RCC 7860 (cell line): ENCODE measurements at regions not wholly inside any gene's neighbourhood (a gene's known extent, or its start where the extent isn't known, plus 50 kb on each side); places are given as distances from the start of the nearest gene placed in this dataset.
A peak's percentile ranks its signal among the peaks of the same experiment; 100 is the strongest.

Source experiments
- DNase-seq: peaks from one replicate; pipeline ENCODE4 v3.0.0-alpha.2; 2015; ENCODE audit warnings: low spot score
- FAIRE-seq: peaks from 2 replicates; lab custom pipeline; 2012; peaks lifted over from hg19 to GRCh38; lab: Jason Lieb, UNC

DNA sequence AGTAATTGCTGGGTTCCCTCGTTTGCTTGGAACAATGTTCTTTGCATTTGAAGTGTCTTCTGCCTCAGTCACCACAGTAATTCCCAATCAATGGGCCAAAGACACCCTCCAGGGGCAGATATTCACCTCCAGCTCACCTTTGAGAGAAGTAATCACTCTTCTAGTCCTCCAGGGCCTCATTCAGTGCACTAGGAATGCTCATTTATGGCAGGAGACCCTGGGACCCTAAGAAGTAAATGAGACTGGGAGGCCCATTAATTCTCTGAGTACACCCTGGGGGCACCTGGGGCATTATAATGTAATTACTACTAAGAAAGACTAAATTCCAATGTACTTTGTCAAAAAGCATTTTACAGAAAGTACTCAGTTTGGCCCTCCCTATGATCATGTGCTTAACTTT is 158.2 kb upstream of the XYLT1 start:
- FAIRE-seq (no peak), DNase-seq (no peak)

DNA sequence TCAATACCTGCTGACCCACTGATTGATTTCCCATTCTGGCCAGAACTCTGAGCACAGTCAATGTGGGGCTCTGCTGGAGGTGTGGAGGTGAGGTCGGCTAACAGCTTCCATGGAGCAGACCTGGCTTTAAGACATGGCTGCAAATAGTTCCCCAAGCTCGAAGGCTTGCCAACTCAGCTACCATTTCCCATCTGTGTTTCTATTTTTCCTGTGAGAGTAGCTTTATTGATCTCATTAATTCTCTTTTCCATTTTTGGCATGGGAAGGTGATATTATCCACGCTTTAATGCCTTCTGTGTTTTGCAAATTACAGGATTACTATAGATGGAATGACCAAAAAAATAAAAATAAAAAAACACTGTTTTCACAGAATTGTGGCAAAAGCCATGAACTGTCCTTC is 151.6 kb upstream of the XYLT1 start:
- no peak for FAIRE-seq
- DNase-seq = no peak

DNA sequence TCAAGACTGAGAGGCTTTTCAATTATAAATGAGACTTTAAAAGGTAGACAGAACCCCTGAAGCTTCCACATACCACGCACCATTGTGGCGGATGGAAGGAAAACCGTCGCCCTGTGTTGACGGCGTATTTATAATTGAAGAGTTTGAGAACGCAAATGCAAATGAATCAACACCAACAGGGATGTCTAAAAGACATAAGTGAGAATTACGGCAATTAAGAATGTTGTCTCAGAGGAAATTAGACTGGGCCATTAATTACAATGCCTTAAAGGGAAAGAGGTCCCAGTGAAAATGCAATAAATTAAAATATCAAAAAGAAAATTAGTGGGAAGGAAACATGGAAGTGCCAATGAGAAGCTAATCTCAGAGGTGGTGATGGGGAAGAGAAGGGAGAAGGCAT is 148.5 kb upstream of the XYLT1 start:
- DNase-seq (no peak), FAIRE-seq (no peak)

DNA sequence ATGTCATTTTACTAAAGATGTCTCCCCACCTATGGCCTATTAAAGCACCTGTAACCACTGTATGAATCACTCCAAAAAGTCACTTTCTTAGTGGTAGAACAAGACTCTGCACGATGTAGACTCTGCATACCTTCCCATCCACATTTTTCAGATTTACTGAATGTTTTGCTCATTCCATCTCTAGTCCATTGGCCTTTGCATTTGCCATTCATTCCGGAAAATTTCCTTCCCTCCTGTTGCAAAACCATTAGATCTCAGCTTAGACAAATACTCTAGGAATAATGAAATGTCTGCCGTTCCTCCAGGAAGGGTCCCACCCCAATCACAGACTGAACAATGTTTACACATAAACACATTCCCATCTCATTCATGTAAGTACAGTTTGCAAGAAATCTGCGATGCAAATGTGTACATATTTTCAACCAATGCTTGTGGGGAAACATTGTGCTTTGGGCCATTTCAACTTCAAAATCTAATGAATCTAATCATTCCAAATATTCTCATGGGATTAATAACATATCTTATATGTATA is 146.3 kb upstream of the XYLT1 start:
- DNase-seq (no peak), FAIRE-seq (no peak)

DNA sequence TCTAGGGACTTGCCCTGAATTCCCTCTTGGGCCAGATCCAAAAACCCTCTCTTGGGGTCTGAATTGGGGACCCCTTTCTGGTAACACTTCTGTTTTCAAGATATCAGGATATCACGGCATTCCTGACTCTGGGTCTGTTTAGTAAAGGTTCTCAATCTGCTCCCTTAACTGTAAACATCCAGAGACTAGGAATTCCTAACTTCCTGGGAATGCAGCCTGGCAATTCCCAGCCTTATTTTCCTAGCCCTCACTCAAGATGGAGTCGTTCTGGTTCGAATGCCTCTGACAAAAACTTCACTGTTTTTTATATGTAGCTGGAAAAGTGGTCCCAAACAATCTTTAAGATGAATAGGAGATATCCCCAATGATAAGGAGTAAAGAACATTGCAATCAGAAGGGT is 141.6 kb upstream of the XYLT1 start:
- no peak for FAIRE-seq

DNA sequence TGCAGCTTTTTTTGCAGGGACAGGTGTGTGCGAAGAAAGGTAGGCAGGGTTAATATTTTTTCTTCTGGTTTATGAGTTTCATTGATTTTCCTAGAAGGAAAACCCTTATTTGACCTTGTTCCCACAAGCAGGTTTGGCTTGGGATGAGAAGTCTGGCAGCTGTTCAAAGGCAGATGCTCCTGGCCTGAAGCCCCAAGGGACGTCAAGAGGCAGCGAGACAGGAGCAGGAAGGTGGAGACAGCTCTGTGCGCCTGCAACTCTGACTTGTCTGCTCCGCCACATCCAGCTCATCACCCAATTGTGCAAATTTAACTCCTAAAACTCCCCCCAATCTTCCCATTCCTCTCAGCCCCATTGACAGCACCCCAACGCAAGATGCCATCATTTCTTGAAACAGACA is 136.8 kb upstream of the XYLT1 start:
- FAIRE-seq = no peak
- no peak for DNase-seq

More for the DNA sequence above, 141.6 kb upstream of the XYLT1 start:
- no peak for DNase-seq

DNA sequence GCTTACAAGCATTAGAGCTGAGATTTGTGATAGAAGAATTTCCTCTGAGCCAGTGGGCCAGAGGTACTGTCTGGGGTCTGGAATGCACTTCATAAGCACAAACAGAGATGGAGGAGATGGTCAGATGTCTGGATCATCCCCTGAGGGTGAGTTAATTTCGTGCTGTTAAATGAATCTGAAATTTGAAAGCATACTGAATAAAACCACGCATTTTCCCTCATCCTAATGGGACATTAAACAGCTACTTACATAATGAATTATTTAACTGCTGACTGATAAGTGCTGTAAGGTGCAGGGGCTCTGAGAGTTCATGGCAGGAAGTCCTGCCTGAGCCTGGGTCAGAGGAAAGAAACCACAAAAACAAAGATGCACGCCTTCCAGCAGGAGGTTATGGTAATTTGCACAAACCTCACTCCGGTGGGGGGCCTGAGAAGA is 136.3 kb upstream of the XYLT1 start:
- no peak for DNase-seq

DNA sequence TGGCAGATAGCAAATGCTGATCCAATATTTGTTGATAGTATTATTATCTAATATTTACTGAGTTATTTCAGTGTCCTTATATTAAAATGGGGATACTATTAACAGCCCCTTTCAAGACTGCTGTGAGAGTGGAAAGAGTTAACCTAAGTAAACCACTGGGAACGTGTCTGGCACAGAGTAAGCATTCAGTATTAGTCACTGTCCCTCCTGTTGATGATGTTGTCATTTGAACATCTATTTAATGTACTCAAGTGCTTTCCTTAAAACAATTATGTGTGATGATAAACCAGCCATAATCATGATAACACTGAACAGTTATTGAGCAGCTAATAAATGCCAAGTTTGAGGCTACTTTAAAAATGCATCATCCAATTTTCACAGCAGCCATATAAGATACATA is 135.7 kb upstream of the XYLT1 start:
- no peak for DNase-seq
- FAIRE-seq = no peak

More for the DNA sequence above, 136.3 kb upstream of the XYLT1 start:
- no peak for FAIRE-seq

DNA sequence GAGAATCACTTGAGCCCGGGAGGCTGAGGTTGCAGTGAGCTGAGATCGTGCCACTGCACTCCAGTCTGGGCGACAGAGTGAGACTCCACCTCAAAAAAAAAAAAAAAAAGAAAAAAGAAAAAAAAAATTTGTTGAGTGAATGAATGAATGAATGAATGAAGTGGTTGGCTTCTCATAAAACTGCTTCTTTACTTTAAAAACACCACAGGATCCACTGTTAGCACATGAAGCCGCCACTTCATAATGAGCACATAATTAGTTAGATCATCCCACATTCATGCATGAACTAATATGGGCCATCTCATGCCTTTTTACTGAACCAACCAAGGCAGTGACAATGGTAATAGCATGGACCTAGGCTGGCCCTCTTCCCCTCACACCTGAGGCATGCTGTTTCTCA is 135.0 kb upstream of the XYLT1 start:
- DNase-seq = no peak
- no peak for FAIRE-seq

DNA sequence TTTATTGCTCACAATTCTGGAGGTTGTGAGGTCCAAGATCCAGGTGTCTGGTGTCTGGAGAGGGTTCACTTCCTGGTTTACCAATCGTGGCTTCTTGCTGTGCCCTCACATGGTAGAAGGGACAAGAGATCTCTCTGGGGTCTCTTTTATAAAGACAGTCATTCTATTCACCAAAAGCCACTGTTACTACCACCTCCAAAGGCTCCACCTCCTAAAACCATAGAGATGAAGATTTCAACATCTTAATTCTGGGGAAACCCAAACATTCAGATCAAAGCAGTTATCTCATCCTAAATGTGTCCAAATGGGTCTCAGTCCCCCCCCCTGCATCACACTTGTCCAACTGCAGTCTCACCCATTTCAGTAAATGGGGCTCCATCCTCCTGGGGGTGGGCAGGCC is 132.9 kb upstream of the XYLT1 start:
- no peak for DNase-seq

DNA sequence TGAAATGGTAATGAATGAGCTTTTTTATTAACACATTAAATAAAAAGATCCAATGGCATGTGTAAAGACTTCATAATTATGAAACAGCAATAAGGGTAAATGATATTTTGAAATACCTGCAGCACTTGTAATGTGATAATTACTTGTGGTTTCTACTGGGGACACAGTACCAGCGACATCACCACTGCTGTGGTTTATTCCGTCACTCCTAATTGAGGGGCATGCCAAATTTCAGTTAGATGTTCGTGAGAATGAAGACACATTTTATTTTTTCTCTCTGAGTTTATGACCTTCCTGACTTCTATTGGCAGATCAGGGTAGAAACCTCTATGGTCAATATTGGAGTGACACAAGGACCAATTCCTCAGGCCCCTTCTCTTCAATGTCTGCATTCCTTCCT is 131.9 kb upstream of the XYLT1 start:
- FAIRE-seq = no peak
- no peak for DNase-seq

More for the DNA sequence above, 132.9 kb upstream of the XYLT1 start:
- no peak for FAIRE-seq

DNA sequence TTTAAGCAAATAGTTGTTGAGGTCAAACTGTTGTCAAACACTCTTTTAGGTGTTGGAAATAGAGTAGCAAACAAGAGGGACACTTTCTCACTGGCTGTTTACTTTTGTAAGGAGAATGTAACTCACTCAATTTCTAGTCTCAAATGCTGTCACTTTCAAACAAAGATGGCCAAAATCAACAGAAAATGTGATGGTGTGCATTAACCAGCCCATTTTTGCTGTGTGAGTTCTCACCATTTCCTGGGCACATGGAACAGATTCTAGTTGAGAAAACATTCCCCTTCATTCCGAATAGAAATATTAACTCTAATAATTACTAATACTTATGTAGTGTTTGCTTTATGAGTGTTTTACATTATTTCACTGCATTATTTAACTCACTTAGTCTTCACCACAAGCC is 128.2 kb upstream of the XYLT1 start:
- DNase-seq (no peak), FAIRE-seq (no peak)

DNA sequence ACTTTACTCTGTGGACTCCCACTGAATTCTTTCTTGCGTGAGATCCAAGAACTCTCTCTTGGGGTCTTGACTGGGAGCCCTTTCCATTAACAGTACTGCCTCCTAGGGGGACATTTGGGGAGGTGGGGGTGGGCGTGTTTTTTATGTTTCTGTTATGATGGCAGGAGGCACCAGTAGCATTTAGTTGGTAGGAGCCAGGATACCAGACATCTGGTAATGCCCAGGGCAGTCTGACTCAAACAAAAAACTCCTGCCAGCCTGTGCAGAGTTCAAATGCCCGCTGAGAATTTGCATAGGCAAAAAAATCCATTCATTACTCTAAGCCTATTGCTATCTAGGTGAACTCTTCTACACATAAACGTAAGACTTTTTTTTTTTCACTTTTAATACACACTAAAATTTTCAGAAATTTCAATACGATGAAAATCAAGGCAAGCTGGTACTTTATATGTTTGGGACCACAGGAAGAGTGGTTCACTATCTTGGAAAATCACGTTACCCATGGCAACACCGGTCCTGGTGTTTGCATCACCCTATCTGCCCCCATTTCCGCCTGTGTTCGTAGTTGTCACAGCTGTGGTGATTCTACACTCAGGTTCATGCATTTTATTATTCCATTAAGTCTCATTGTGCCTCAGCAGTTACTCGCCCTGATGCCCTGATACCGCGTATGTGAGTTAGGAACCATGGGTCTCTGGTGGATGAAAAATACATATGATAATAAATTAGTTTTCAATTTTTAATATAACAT is 121.1 kb upstream of the XYLT1 start:
- no peak for FAIRE-seq

DNA sequence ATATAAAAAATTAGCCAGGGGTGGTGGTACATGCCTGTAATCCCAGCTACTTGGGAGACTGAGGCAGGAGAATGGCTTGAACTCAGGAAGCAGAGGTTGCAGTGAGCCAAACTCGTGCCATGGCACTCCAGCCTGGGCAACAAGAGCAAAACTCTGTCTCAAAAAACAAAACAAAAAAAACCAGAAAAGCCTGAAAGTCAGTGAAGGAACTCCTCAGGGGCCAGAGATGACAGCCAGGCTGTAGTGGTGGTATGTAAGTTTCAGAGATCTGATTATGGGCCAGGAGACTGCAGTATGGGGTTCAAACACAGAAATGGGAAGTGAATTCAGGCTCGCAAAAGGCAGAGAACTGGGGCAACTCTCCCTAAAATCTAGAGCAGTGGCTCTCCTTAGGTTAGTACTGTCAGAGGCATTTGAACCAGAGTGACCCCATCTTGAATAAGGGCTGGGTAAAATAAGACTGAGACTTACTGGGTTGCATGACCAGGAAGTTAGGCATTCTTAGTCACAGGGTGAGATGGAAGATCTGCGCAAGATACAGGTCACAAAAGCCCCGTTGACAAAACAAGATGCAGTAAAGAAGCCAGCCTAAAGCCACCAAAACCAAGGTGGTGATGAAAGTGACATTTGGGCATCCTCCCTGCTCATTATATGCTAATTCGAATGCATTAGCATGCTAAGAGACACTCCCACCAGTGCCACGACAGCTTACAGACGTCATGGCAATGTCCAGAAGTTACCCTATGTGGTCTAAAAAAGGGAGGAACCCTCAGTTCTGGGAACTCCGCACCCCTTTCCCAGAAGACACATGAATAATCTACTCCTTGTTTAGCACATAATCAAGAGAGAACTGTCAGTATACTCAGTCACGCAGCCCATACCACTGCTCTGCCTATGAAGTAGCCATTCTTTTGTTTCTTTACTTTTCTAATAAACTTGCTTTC is 120.2 kb upstream of the XYLT1 start:
- FAIRE-seq (no peak), DNase-seq (no peak)

More for the DNA sequence above, 121.1 kb upstream of the XYLT1 start:
- no peak for DNase-seq

DNA sequence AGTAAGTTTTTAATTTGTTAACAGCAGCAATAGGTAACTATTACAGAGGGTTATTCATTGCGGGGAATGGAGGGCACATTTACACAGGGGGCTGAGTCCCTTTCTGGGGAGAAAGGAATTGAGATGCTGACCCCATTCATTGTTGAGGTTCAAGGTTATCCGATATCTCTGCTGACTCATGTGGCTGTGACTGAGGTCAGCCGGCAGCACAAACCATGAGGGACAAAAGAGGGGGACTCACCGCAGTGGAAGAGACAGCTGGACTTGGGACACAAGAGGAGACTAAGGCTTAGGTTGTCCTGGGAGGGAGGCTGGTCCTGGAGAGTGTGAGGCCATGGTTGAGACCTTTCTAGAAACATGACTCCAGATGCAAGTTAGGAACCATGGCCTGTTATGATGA is 119.1 kb upstream of the XYLT1 start:
- DNase-seq (no peak), FAIRE-seq (no peak)

DNA sequence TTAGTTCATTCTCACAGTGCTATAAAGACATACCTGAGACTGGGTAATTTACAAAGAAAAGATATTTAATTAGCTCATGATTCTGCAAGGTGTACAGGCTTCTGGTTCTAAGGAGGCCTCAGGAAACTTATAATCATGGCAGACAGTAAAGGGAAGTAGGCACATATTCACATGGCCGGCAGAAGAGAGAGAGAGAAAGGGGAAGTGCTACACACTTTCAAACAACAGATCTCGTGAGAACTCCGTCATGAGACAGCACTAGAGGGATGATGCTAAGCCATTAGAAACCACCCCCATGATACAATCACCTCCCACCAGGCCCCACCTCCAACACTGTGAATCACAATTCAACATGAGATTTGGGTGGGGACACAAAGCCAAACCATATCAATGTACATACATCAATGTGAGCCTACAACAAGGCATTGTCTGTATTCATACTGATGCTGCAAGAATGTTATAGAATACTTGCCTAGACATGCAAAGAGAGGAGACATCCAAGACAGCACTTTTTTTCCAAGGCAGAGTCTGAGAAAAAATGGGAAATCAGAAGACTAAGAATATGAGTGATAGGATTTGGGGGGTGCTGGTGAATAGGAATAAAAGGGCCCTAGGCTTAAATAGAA is 114.8 kb upstream of the XYLT1 start:
- DNase-seq = no peak
- no peak for FAIRE-seq

DNA sequence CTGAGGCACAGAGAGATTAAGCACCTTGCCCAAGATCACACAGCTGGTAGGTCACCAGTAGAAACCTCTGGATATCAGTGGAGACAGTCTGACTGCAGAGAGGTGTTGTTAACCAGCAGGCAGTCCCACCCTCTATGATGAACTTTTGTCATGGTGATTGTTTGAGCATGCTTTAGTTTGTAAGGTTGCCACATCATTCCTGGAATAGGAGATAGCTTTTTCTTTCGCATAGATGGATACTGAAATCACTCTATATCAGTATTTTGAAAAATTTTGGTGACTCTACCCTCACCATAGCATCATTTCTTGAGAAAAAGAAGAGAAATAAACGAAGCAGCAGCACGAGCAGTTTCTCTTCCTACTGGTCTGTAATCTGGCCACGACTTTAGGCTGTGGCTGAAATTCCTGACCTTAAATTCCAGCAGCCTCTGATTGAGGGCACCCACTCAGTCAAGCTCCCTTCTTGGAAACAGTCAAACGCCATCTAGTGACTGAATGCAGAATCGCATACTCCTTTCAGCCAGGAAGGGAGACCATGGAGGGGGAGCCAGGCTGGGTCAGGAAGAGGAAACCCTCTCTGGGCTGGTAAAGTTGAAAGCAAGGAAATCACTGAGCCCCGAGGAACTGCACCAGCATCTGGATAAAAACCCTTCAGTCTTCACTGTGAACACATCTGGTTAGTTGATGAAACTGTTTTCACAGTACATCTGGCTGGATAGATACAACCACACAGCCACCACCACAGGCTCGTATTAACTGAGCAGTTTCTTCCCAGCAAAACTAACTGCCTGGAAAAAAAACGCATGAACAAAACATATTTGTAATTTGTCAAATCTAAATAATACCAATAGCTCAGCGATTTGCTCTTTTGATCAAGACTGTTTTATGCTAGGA is 108.5 kb upstream of the XYLT1 start:
- peak; percentile 35 for DNase-seq
- no peak for FAIRE-seq

DNA sequence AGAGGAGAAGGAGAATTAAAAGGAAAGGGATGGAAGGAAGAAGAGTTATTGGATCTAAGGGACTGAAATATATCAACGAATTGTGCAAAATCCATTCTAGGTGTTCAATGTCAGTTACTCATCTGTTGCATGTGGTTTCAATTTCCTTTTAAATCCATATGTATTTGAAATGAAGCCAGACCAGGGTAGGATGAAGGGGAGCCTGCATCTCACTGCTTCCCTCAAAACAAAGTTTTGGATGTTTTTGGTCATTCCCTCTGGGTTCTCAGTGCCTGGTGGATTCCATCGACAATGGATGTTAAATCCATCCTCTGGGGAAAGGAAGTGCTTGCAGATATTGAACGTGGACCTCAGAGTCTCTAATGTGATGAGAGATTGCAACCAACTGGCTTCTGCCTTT is 103.5 kb upstream of the XYLT1 start:
- no peak for DNase-seq
- no peak for FAIRE-seq

DNA sequence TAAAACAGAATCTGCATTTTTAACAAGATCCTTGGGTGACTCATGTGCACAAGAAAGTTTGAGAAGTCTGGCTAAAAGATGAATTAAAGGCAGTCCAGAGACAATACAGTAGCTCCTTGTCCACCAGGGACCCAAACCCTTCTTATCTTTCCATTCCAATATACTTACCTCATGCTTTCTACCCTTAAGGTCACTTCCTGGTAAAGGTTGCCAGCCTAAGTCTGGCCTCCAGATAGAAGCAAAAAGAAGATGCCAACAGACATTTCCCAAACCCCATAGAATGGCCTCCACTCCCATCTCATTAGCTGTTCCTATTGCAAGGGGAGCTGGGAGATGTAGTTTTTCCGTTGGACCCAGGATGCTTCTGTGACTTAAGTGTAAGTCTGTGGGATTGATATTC is 101.4 kb upstream of the XYLT1 start:
- FAIRE-seq (no peak), DNase-seq (no peak)

DNA sequence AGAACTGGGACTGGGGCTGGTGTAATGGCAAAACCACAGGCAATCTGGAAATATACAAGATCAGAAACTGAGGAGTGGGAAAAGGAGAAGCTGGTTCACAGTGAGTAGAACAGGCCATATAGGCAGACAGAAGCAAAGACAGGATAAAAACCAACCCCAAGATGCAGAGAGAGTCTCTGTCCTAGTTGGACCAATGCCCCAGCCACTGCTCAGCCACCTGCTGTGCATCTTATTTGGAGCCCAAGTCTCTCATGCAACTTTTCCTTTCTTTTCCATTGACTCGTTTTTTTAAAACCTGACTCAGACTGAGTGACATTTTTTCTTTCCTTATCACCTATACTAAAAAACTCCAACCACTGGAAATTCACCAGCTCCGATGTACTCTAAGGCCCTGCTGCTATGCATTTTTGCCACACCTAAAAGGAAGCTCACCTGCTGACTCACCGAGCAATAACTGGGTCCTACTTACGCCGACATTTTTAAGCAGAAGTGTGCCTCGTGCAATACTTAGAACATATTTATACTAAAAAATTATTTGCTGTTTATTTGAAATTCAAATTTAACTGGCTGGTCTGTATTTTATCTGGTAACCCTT is 100.8 kb upstream of the XYLT1 start:
- FAIRE-seq = no peak
- DNase-seq = no peak
